GM23338 (cell line): ENCODE measurements at regions not wholly inside any gene's neighbourhood (a gene's known extent, or its start where the extent isn't known, plus 50 kb on each side); places are given as distances from the start of the nearest gene placed in this dataset.

Experiments
- ATAC-seq: fragments of 200-7000 bp; cut with Tn5 transposase; 3 replicates; pipeline ENCODE4 v1.9.1; 2020
- DNase-seq: peaks from one replicate; pipeline ENCODE4 v3.0.0-alpha.2; 2015; ENCODE audit warnings: low spot score
- H2AFZ ChIP-seq: fragments of 200-600 bp; sonication (generic); 2 replicates; pipeline ENCODE4 v1.8.0; 2016; ENCODE audit warnings: antibody characterized with exemption, mild to moderate bottlenecking, moderate library complexity
- H3F3A ChIP-seq: fragments of 200-600 bp; sonication (generic); replicated peaks from 2 replicates; pipeline ENCODE4 v1.8.0; 2017; ENCODE audit warnings: antibody characterized with exemption, mixed run types, low read depth
- H3K27ac ChIP-seq: fragments of 200-600 bp; sonication (generic); 2 replicates; pipeline ENCODE4 v1.6.1; 2016; ENCODE audit warnings: low read depth
- H3K27me3 ChIP-seq: fragments of 200-600 bp; sonication (generic); 2 replicates; pipeline ENCODE4 v1.8.0; 2016; ENCODE audit warnings: mild to moderate bottlenecking, mixed run types, moderate library complexity; ENCODE audit not compliant: insufficient read depth
- H3K36me3 ChIP-seq: fragments of 200-600 bp; sonication (generic); 2 replicates; pipeline ENCODE4 v1.8.0; 2016; ENCODE audit warnings: mild to moderate bottlenecking; ENCODE audit not compliant: insufficient read depth
- H3K4me1 ChIP-seq: fragments of 200-600 bp; sonication (generic); 2 replicates; pipeline ENCODE4 v1.8.0; 2016; ENCODE audit warnings: mild to moderate bottlenecking, moderate library complexity; ENCODE audit not compliant: insufficient read depth
- H3K4me2 ChIP-seq: fragments of 200-600 bp; sonication (generic); 2 replicates; pipeline ENCODE4 v1.7.1; 2017; ENCODE audit warnings: mixed run types
- H3K4me3 ChIP-seq: fragments of 200-600 bp; sonication (generic); 2 replicates; pipeline ENCODE4 v1.6.1; 2016; ENCODE audit warnings: mixed run types
- H3K79me2 ChIP-seq: fragments of 200-600 bp; sonication (generic); replicated peaks from 2 replicates; pipeline ENCODE4 v1.8.0; 2017; ENCODE audit warnings: mild to moderate bottlenecking; ENCODE audit not compliant: insufficient read depth
- H3K9me2 ChIP-seq: fragments of 200-600 bp; sonication (generic); 2 replicates; pipeline ENCODE4 v1.8.0; 2017; ENCODE audit not compliant: insufficient read depth
- H4K20me1 ChIP-seq: fragments of 200-600 bp; sonication (generic); replicated peaks from 2 replicates; pipeline ENCODE4 v1.8.0; 2017; ENCODE audit warnings: mild to moderate bottlenecking; ENCODE audit not compliant: insufficient read depth
- H3K27ac Mint-ChIP-seq: 2 replicates; pipeline ENCODE4 v1.8.0; 2020; ENCODE audit warnings: inconsistent platforms, mild to moderate bottlenecking, moderate library complexity, mixed read lengths
- H3K27me3 Mint-ChIP-seq: 3 replicates; pipeline ENCODE4 v1.8.0; 2022; ENCODE audit warnings: low read depth, mild to moderate bottlenecking, moderate library complexity, mixed read lengths, inconsistent platforms; ENCODE audit not compliant: insufficient read depth, poor library complexity
- H3K36me3 Mint-ChIP-seq: 3 replicates; pipeline ENCODE4 v1.8.0; 2021; ENCODE audit warnings: low read depth, mild to moderate bottlenecking, inconsistent platforms, moderate library complexity, mixed read lengths
- H3K4me1 Mint-ChIP-seq: 3 replicates; pipeline ENCODE4 v1.8.0; 2020; ENCODE audit warnings: mild to moderate bottlenecking, inconsistent platforms, mixed read lengths
- H3K4me3 Mint-ChIP-seq: 3 replicates; pipeline ENCODE4 v1.8.0; 2021; ENCODE audit warnings: moderate library complexity, mild to moderate bottlenecking, inconsistent platforms, mixed read lengths
- H3K9me3 Mint-ChIP-seq: 3 replicates; pipeline ENCODE4 v1.8.0; 2020; ENCODE audit warnings: moderate library complexity, mild to moderate bottlenecking, inconsistent platforms, mixed read lengths
- CREB1 ChIP-seq: fragments of 250-450 bp; sonication (Bioruptor Pico); IDR thresholded peaks from 2 replicates; pipeline ENCODE4 v1.5.0; 2020; ENCODE audit warnings: low read depth, mild to moderate bottlenecking, moderate library complexity
- EZH2 ChIP-seq: fragments of 200-600 bp; sonication (generic); IDR thresholded peaks from one replicate; pipeline ENCODE4 v1.8.0; 2017; ENCODE audit warnings: antibody characterized with exemption, mild to moderate bottlenecking, low read depth; ENCODE audit not compliant: unreplicated experiment
- EZH2phosphoT487 ChIP-seq: fragments of 200-600 bp; sonication (generic); IDR thresholded peaks from one replicate; pipeline ENCODE4 v1.8.1; 2018; ENCODE audit warnings: antibody characterized with exemption; ENCODE audit not compliant: unreplicated experiment
- JUNB ChIP-seq: IDR thresholded peaks from one replicate; pipeline ENCODE4 v1.6.1; 2016; ENCODE audit warnings: antibody characterized with exemption; ENCODE audit not compliant: unreplicated experiment
- NANOG ChIP-seq: IDR thresholded peaks from 2 replicates; pipeline ENCODE4 v1.6.1; 2016; ENCODE audit warnings: antibody characterized with exemption, borderline replicate concordance
- POLR2AphosphoS5 ChIP-seq: IDR thresholded peaks from 2 replicates; pipeline ENCODE4 v1.6.1; 2016; ENCODE audit warnings: antibody characterized with exemption, low read depth
- STAT1 ChIP-seq: IDR thresholded peaks from one replicate; pipeline ENCODE4 v1.6.1; 2016; ENCODE audit warnings: antibody characterized with exemption; ENCODE audit not compliant: unreplicated experiment
- ZNF114 ChIP-seq: fragments of 250-450 bp; sonication (Bioruptor Pico); IDR thresholded peaks from 2 replicates; pipeline ENCODE4 v1.5.0; 2020; ENCODE audit warnings: mild to moderate bottlenecking, moderate library complexity
- ZNF331 ChIP-seq: fragments of 250-450 bp; sonication (Bioruptor Pico); IDR thresholded peaks from 2 replicates; pipeline ENCODE4 v1.5.0; 2020; ENCODE audit warnings: low read depth, mild to moderate bottlenecking, moderate library complexity
- TF ChIP-seq, protein P1 (sequence below): fragments of 250-450 bp; sonication (Bioruptor Pico); IDR thresholded peaks from 2 replicates; pipeline ENCODE4 v1.5.0; 2020; ENCODE audit warnings: mild to moderate bottlenecking, moderate library complexity
- TF ChIP-seq, protein P2 (sequence below): IDR thresholded peaks from one replicate; pipeline ENCODE4 v1.6.1; 2018; ENCODE audit warnings: antibody characterized with exemption; ENCODE audit not compliant: unreplicated experiment
- TF ChIP-seq, protein P3 (sequence below): IDR thresholded peaks from 2 replicates; pipeline ENCODE4 v1.6.1; 2016; ENCODE audit warnings: antibody characterized with exemption

DNA sequence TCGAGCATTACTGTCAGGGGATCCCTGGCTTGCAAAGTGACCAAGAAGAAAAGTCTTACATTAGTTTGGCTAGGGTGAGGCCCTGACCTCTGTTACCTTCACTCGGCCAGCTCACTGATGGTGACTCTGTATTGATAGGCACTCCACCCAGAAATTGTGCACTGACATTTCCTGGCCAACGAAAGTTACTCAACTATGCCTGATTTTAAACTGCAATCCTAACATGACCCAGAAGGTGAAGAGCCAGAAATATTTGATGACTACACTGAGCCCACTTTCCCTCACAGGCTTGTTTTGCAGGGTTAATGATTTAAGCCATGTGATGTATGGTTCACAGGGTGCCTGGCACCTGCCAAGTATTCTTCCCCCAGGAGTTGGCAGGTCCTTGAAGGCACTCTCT, 208.2 kb upstream of the MAF start:
- peaks cover 2% of the 10 kb centered on the region for H3K27me3 Mint-ChIP-seq
- no peak for ATAC-seq
- H2AFZ ChIP-seq, result no peak overlapping the region

DNA sequence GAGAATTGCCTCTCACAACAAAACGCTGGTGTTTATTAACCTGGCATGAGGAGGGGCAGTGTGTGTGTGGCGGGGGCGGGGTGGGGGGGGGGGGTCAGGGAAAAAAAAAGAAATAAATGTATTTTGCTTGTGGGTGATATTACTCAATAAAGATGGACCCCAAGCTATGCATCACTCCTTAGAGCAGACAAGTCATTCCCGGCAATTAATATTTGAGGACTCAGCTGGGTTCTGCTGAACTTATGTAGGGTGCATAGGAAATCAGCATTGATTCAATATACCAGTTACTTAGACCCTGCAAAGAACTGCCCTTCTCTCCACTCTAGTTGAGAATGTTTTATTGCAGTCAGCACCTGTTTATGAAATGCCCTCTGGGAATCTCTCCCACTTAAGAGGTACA, 206.2 kb upstream of the MAF start:
- Histone ChIP-seq H3K9me2 (0 out of 2 replicates have a peak, but pooled peaks cover 5% of the 10 kb centered on the region), H3K36me3 (no peaks in the 10 kb centered on the region), H3K4me2 (no peak overlapping the region), H4K20me1 (no peaks in the 10 kb centered on the region), H3K27ac (no peak overlapping the region), H3K79me2 (no peaks in the 10 kb centered on the region), H3K4me1 (no peaks in the 10 kb centered on the region), H3K4me3 (no peak overlapping the region), H3K27me3 (no peaks in the 10 kb centered on the region), H2AFZ (no peak overlapping the region), H3F3A (no peaks in the 10 kb centered on the region)
- no peak for ATAC-seq
- Mint-ChIP-seq H3K4me1 (peaks cover 17% of the 10 kb centered on the region), H3K36me3 (peaks cover 15% of the 10 kb centered on the region), H3K4me3 (no peak overlapping the region), H3K27me3 (peaks cover 2% of the 10 kb centered on the region), H3K27ac (no peak overlapping the region), H3K9me3 (peaks cover 20% of the 10 kb centered on the region)
- no peak for DNase-seq
- TF ChIP-seq ZNF114 (no peak), CREB1 (no peak), EZH2 (no peak)
- TF ChIP-seq, protein P1, sequence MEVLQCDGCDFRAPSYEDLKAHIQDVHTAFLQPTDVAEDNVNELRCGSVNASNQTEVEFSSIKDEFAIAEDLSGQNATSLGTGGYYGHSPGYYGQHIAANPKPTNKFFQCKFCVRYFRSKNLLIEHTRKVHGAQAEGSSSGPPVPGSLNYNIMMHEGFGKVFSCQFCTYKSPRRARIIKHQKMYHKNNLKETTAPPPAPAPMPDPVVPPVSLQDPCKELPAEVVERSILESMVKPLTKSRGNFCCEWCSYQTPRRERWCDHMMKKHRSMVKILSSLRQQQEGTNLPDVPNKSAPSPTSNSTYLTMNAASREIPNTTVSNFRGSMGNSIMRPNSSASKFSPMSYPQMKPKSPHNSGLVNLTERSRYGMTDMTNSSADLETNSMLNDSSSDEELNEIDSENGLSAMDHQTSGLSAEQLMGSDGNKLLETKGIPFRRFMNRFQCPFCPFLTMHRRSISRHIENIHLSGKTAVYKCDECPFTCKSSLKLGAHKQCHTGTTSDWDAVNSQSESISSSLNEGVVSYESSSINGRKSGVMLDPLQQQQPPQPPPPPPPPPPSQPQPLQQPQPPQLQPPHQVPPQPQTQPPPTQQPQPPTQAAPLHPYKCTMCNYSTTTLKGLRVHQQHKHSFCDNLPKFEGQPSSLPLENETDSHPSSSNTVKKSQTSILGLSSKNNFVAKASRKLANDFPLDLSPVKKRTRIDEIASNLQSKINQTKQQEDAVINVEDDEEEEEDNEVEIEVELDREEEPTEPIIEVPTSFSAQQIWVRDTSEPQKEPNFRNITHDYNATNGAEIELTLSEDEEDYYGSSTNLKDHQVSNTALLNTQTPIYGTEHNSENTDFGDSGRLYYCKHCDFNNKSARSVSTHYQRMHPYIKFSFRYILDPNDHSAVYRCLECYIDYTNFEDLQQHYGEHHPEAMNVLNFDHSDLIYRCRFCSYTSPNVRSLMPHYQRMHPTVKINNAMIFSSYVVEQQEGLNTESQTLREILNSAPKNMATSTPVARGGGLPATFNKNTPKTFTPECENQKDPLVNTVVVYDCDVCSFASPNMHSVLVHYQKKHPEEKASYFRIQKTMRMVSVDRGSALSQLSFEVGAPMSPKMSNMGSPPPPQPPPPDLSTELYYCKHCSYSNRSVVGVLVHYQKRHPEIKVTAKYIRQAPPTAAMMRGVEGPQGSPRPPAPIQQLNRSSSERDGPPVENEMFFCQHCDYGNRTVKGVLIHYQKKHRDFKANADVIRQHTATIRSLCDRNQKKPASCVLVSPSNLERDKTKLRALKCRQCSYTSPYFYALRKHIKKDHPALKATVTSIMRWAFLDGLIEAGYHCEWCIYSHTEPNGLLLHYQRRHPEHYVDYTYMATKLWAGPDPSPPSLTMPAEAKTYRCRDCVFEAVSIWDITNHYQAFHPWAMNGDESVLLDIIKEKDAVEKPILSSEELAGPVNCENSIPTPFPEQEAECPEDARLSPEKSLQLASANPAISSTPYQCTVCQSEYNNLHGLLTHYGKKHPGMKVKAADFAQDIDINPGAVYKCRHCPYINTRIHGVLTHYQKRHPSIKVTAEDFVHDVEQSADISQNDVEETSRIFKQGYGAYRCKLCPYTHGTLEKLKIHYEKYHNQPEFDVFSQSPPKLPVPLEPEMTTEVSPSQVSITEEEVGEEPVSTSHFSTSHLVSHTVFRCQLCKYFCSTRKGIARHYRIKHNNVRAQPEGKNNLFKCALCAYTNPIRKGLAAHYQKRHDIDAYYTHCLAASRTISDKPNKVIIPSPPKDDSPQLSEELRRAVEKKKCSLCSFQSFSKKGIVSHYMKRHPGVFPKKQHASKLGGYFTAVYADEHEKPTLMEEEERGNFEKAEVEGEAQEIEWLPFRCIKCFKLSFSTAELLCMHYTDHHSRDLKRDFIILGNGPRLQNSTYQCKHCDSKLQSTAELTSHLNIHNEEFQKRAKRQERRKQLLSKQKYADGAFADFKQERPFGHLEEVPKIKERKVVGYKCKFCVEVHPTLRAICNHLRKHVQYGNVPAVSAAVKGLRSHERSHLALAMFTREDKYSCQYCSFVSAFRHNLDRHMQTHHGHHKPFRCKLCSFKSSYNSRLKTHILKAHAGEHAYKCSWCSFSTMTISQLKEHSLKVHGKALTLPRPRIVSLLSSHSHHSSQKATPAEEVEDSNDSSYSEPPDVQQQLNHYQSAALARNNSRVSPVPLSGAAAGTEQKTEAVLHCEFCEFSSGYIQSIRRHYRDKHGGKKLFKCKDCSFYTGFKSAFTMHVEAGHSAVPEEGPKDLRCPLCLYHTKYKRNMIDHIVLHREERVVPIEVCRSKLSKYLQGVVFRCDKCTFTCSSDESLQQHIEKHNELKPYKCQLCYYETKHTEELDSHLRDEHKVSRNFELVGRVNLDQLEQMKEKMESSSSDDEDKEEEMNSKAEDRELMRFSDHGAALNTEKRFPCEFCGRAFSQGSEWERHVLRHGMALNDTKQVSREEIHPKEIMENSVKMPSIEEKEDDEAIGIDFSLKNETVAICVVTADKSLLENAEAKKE (CRISPR knock-in tag), result no peak

More for the DNA sequence above, 208.2 kb upstream of the MAF start:
- no peak overlapping the region for H3K4me3 ChIP-seq
- H3K9me2 ChIP-seq, result 0 out of 2 replicates have a peak, but pooled peaks cover 14% of the 10 kb centered on the region
- H3K4me1 Mint-ChIP-seq, result peaks cover 17% of the 10 kb centered on the region
- H3K79me2 ChIP-seq, result no peaks in the 10 kb centered on the region
- no peaks in the 10 kb centered on the region for H4K20me1 ChIP-seq
- peaks cover 20% of the 10 kb centered on the region for H3K9me3 Mint-ChIP-seq
- no peak for DNase-seq
- H3F3A ChIP-seq, result no peaks in the 10 kb centered on the region
- H3K36me3 Mint-ChIP-seq, result peaks cover 15% of the 10 kb centered on the region
- no peak overlapping the region for H3K27ac ChIP-seq
- no peaks in the 10 kb centered on the region for H3K36me3 ChIP-seq
- no peaks in the 10 kb centered on the region for H3K4me1 ChIP-seq
- no peak overlapping the region for H3K4me3 Mint-ChIP-seq
- H3K27me3 ChIP-seq, result no peaks in the 10 kb centered on the region
- TF ChIP-seq POLR2AphosphoS5, result no peak
- no peak for TF ChIP-seq ZNF114
- TF ChIP-seq STAT1, result no peak
- no peak for TF ChIP-seq ZNF331
- no peak for TF ChIP-seq NANOG
- TF ChIP-seq, protein P2, sequence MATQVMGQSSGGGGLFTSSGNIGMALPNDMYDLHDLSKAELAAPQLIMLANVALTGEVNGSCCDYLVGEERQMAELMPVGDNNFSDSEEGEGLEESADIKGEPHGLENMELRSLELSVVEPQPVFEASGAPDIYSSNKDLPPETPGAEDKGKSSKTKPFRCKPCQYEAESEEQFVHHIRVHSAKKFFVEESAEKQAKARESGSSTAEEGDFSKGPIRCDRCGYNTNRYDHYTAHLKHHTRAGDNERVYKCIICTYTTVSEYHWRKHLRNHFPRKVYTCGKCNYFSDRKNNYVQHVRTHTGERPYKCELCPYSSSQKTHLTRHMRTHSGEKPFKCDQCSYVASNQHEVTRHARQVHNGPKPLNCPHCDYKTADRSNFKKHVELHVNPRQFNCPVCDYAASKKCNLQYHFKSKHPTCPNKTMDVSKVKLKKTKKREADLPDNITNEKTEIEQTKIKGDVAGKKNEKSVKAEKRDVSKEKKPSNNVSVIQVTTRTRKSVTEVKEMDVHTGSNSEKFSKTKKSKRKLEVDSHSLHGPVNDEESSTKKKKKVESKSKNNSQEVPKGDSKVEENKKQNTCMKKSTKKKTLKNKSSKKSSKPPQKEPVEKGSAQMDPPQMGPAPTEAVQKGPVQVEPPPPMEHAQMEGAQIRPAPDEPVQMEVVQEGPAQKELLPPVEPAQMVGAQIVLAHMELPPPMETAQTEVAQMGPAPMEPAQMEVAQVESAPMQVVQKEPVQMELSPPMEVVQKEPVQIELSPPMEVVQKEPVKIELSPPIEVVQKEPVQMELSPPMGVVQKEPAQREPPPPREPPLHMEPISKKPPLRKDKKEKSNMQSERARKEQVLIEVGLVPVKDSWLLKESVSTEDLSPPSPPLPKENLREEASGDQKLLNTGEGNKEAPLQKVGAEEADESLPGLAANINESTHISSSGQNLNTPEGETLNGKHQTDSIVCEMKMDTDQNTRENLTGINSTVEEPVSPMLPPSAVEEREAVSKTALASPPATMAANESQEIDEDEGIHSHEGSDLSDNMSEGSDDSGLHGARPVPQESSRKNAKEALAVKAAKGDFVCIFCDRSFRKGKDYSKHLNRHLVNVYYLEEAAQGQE, result no peak
- TF ChIP-seq JUNB, result no peak
- no peak for TF ChIP-seq EZH2phosphoT487
- no peak for TF ChIP-seq EZH2
- TF ChIP-seq, protein P3, sequence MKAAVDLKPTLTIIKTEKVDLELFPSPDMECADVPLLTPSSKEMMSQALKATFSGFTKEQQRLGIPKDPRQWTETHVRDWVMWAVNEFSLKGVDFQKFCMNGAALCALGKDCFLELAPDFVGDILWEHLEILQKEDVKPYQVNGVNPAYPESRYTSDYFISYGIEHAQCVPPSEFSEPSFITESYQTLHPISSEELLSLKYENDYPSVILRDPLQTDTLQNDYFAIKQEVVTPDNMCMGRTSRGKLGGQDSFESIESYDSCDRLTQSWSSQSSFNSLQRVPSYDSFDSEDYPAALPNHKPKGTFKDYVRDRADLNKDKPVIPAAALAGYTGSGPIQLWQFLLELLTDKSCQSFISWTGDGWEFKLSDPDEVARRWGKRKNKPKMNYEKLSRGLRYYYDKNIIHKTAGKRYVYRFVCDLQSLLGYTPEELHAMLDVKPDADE, result no peak
- H3K27ac Mint-ChIP-seq, result no peak overlapping the region
- no peak overlapping the region for H3K4me2 ChIP-seq
